Stimulated activated CD8-positive, alpha-beta memory T cell treated with anti-CD3 and anti-CD28 coated beads, Interleukin-4, amount 100 ng/mL, for 1 hour (primary cell): ENCODE measurements at regions not wholly inside any gene's neighbourhood (a gene's known extent, or its start where the extent isn't known, plus 50 kb on each side); places are given as distances from the start of the nearest gene placed in this dataset.

Experiments used
- DNase-seq, 2 donors: peaks; one replicate each; pipeline ENCODE4 v3.0.0-alpha.2; 2020; ENCODE audit warnings: low read depth in 2 of 2, low spot score in 1 of 2

GRCh38 chr1:185515696-185516095 is 198.7 kb upstream of the IVNS1ABP start:
- DNase-seq, result no peak

- no peak for DNase-seq
Observed at GRCh38 chr1:185514311-185514710, 197.3 kb upstream of the IVNS1ABP start.

- DNase-seq, result no peak
Observed at GRCh38 chr1:185512442-185512841, 195.4 kb upstream of the IVNS1ABP start.

GRCh38 chr1:185501099-185501498 is 184.1 kb upstream of the IVNS1ABP start:
- no peak for DNase-seq

- DNase-seq, result no peak
Observed at GRCh38 chr1:185500001-185500626, 183.1 kb upstream of the IVNS1ABP start.

- DNase-seq, result no peak
Observed at GRCh38 chr1:185498207-185498606, 181.2 kb upstream of the IVNS1ABP start.

GRCh38 chr1:185497177-185497576 is 180.1 kb upstream of the IVNS1ABP start:
- no peak for DNase-seq

GRCh38 chr1:185495898-185496297 is 178.9 kb upstream of the IVNS1ABP start:
- no peak for DNase-seq

GRCh38 chr1:185495007-185495406 is 178.0 kb upstream of the IVNS1ABP start:
- no peak for DNase-seq

GRCh38 chr1:185492089-185492825 is 175.2 kb upstream of the IVNS1ABP start:
- no peak for DNase-seq

GRCh38 chr1:185491604-185492003 is 174.6 kb upstream of the IVNS1ABP start:
- DNase-seq, result no peak

GRCh38 chr1:185490924-185491323 is 173.9 kb upstream of the IVNS1ABP start:
- DNase-seq, result no peak

GRCh38 chr1:185489406-185489805 is 172.4 kb upstream of the IVNS1ABP start:
- no peak for DNase-seq

- no peak for DNase-seq
Observed at GRCh38 chr1:185488808-185489207, 171.8 kb upstream of the IVNS1ABP start.

- DNase-seq, result no peak
Observed at GRCh38 chr1:185487936-185488335, 170.9 kb upstream of the IVNS1ABP start.

- DNase-seq, result no peak
Observed at GRCh38 chr1:185487026-185487425, 170.0 kb upstream of the IVNS1ABP start.

GRCh38 chr1:185486346-185486745 is 169.3 kb upstream of the IVNS1ABP start:
- no peak for DNase-seq

- no peak for DNase-seq
Observed at GRCh38 chr1:185483664-185484450, 166.8 kb upstream of the IVNS1ABP start.

- no peak for DNase-seq
Observed at GRCh38 chr1:185483217-185483616, 166.2 kb upstream of the IVNS1ABP start.

- DNase-seq, result no peak
Observed at GRCh38 chr1:185480545-185480944, 163.5 kb upstream of the IVNS1ABP start.

GRCh38 chr1:185479796-185480195 is 162.8 kb upstream of the IVNS1ABP start:
- DNase-seq, result no peak

- no peak for DNase-seq
Observed at GRCh38 chr1:185478877-185479276, 161.8 kb upstream of the IVNS1ABP start.
